ENCODE measurements at regions not wholly inside any gene's neighbourhood (a gene's known extent, or its start where the extent isn't known, plus 50 kb on each side); places are given as distances from the start of the nearest gene placed in this dataset.

DNA sequence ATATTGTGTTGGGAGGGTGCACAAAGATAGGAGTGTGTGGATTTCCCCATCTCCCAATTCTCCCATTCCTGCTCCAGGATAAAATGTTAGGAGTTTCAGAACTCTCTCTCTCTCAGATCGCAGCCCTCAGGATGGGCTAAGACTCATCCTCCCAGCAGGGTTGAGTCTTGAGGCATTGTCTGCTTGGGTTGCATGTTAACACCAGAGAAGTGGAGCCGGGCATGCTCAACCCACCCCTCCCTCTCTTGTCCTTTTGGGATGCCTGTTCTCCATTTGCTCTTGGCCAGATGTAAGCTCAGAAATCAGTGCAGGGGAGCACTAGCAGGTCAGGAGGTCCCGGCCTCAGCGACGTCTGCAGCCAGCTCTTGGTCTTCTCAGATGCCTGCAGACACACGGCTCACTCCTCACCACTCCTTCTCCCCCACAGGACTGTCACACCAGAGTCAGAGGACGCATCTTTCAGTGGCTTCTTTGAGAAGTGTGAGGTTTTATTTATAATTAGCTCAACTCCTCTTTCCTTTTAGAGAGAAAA, 1456.5 kb downstream of the TBC1D22A start:
- Histone ChIP-seq H3K4me1 (ENCODE audit: control insufficient read depth, insufficient read depth, low read length, poor library complexity, severe bottlenecking) (no peaks in the 10 kb centered on the region), H3K9me3 (ENCODE audit: control insufficient read depth, low read length) (no peaks in the 10 kb centered on the region), H3K27ac (ENCODE audit: insufficient read depth, low read length, poor library complexity, severe bottlenecking) (no peak overlapping the region), H3K4me3 (ENCODE audit: insufficient read depth, low read depth, low read length, poor library complexity, severe bottlenecking) (no peak overlapping the region), H3K36me3 (ENCODE audit: control insufficient read depth, insufficient read depth, low read length) (no peaks in the 10 kb centered on the region), H3K27me3 (replicated peaks; ENCODE audit: control insufficient read depth, insufficient read depth, low read length, poor library complexity, severe bottlenecking) (no peaks in the 10 kb centered on the region)
- no peak for DNase-seq

DNA sequence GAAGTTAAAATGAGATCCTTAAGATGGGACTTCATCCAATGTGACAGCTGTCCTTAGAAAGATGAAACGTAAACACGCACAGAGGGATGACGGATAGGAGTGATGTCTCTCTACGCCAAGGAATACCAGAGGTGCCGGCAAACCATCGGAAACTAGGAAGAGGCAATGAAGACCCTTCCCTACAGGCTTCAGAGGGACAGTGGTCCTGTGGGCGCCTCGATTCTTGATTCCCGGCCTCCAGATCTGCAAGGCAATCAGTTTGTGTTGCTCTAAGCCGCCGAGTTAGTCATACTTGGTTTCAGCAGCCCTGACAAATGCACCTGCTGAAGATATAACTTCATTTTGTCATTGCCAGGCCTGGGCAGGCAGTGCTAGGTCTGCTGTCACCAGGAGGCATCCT, 1455.1 kb downstream of the TBC1D22A start:
- DNase-seq, result no peak
- Histone ChIP-seq H3K9me3 (ENCODE audit: control insufficient read depth, low read length) (no peaks in the 10 kb centered on the region), H3K4me3 (ENCODE audit: insufficient read depth, low read depth, low read length, poor library complexity, severe bottlenecking) (no peak overlapping the region), H3K27me3 (replicated peaks; ENCODE audit: control insufficient read depth, insufficient read depth, low read length, poor library complexity, severe bottlenecking) (no peaks in the 10 kb centered on the region), H3K36me3 (ENCODE audit: control insufficient read depth, insufficient read depth, low read length) (no peaks in the 10 kb centered on the region), H3K4me1 (ENCODE audit: control insufficient read depth, insufficient read depth, low read length, poor library complexity, severe bottlenecking) (no peaks in the 10 kb centered on the region), H3K27ac (ENCODE audit: insufficient read depth, low read length, poor library complexity, severe bottlenecking) (no peak overlapping the region)

DNA sequence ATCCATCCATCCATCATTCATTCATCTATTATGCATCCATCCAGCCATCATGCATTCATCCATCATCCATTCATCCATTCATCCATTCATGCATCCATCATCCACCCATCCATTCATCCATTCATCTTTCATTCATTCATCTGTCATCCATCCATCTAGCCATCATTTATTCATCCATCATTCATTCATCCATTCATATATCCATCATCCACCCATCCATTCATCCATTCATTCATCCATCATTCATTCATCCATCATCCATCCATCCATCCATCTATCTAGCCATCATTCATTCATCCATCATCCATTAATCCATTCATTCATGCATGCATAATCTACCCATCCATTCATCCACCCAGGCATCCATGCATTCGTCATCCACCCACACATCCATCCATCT, 1450.3 kb downstream of the TBC1D22A start:
- no peak overlapping the region for H3K4me3 ChIP-seq (ENCODE audit: insufficient read depth, low read depth, low read length, poor library complexity, severe bottlenecking)
- no peak for DNase-seq
- no peaks in the 10 kb centered on the region for H3K9me3 ChIP-seq (ENCODE audit: control insufficient read depth, low read length)
- no peak overlapping the region for H3K27ac ChIP-seq (ENCODE audit: insufficient read depth, low read length, poor library complexity, severe bottlenecking)
- H3K27me3 ChIP-seq (replicated peaks; ENCODE audit: control insufficient read depth, insufficient read depth, low read length, poor library complexity, severe bottlenecking), result no peaks in the 10 kb centered on the region
- H3K4me1 ChIP-seq (ENCODE audit: control insufficient read depth, insufficient read depth, low read length, poor library complexity, severe bottlenecking), result no peaks in the 10 kb centered on the region
- no peaks in the 10 kb centered on the region for H3K36me3 ChIP-seq (ENCODE audit: control insufficient read depth, insufficient read depth, low read length)

DNA sequence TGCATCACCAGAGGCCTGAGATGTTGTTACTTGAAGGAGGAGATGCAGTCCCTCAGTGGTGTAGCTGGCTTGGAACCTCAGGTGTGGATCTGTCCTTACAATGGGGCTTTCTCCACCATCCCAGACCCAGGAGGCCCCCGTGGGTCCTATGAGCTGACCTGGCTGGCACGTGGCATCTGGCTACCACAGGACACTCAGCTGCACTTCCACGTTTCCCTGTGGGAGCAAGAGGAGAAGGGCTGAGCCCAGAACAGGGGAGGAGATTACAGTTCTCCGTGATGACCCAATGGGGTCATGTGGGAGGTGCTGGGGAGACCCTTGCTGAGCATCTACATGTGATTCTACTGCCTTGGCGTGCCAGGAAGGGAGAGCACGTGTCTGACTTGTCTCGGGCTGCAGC, 1448.4 kb downstream of the TBC1D22A start:
- DNase-seq, result no peak
- H3K36me3 ChIP-seq (ENCODE audit: control insufficient read depth, insufficient read depth, low read length), result no peaks in the 10 kb centered on the region
- H3K4me3 ChIP-seq (ENCODE audit: insufficient read depth, low read depth, low read length, poor library complexity, severe bottlenecking), result no peak overlapping the region
- H3K4me1 ChIP-seq (ENCODE audit: control insufficient read depth, insufficient read depth, low read length, poor library complexity, severe bottlenecking), result no peaks in the 10 kb centered on the region
- no peaks in the 10 kb centered on the region for H3K9me3 ChIP-seq (ENCODE audit: control insufficient read depth, low read length)
- H3K27me3 ChIP-seq (replicated peaks; ENCODE audit: control insufficient read depth, insufficient read depth, low read length, poor library complexity, severe bottlenecking), result no peaks in the 10 kb centered on the region
- H3K27ac ChIP-seq (ENCODE audit: insufficient read depth, low read length, poor library complexity, severe bottlenecking), result no peak overlapping the region

DNA sequence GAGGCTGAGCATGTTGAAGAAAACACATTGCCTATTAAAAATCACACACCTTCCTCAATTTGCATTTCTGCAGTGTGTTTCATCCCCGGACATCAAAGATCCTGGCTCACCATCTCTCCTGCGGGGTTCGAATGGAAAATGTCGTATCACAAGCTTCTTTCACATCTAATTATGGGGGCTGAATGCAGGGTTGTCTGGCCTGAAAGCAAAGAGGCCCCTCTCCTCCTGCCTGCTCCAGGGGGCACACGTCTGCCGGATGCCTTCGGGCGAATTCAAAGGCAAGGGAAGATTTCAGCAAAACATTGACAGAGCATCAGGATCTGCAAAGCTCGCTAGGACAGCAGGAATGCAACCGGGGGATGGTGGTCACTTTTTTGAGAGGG, 1447.7 kb downstream of the TBC1D22A start:
- no peaks in the 10 kb centered on the region for H3K4me1 ChIP-seq (ENCODE audit: control insufficient read depth, insufficient read depth, low read length, poor library complexity, severe bottlenecking)

DNA sequence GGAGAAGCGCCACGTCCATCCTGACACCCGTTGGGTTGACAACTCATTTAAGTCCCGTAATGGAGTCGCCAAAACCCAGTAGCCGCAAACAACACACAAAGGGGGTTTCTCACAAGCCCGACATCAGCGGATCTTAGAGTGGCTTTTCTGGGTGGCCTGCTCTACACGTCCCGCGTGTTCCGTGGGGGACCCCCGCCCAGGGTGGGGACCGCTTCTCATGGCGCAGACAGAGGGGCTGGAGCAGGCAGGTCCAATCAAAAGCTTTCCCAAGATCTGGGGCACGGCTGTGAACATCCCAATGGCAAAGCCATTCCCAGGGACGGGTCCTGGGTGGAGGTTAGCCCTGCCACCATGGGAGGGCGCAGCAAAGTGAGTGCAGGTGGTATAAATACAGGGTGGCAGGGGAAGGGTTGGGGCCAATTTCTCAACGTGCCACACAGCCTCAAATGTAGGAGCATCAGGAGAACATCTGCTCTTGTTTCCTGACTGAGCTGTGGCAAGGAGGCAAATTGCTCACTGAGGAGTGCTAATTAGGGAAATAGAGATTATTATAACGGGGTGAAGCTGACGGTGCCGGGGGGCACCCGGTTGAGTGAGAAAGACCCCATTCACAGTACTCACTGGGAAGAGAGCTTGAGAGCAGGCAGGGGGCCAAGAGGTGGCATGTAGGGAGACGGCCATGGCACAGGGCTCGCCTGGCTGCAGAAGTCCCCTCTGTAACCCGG, 1447.2 kb downstream of the TBC1D22A start:
- Histone ChIP-seq H3K9me3 (ENCODE audit: control insufficient read depth, low read length) (no peaks in the 10 kb centered on the region), H3K27ac (ENCODE audit: insufficient read depth, low read length, poor library complexity, severe bottlenecking) (no peak overlapping the region), H3K4me3 (ENCODE audit: insufficient read depth, low read depth, low read length, poor library complexity, severe bottlenecking) (no peak overlapping the region), H3K27me3 (replicated peaks; ENCODE audit: control insufficient read depth, insufficient read depth, low read length, poor library complexity, severe bottlenecking) (no peaks in the 10 kb centered on the region), H3K4me1 (ENCODE audit: control insufficient read depth, insufficient read depth, low read length, poor library complexity, severe bottlenecking) (no peaks in the 10 kb centered on the region), H3K36me3 (ENCODE audit: control insufficient read depth, insufficient read depth, low read length) (no peaks in the 10 kb centered on the region)
- DNase-seq, result no peak

More for the DNA sequence above, 1447.7 kb downstream of the TBC1D22A start:
- Histone ChIP-seq H3K9me3 (ENCODE audit: control insufficient read depth, low read length) (no peaks in the 10 kb centered on the region), H3K4me3 (ENCODE audit: insufficient read depth, low read depth, low read length, poor library complexity, severe bottlenecking) (no peak overlapping the region), H3K27me3 (replicated peaks; ENCODE audit: control insufficient read depth, insufficient read depth, low read length, poor library complexity, severe bottlenecking) (no peaks in the 10 kb centered on the region), H3K27ac (ENCODE audit: insufficient read depth, low read length, poor library complexity, severe bottlenecking) (no peak overlapping the region), H3K36me3 (ENCODE audit: control insufficient read depth, insufficient read depth, low read length) (no peaks in the 10 kb centered on the region)
- DNase-seq, result no peak

DNA sequence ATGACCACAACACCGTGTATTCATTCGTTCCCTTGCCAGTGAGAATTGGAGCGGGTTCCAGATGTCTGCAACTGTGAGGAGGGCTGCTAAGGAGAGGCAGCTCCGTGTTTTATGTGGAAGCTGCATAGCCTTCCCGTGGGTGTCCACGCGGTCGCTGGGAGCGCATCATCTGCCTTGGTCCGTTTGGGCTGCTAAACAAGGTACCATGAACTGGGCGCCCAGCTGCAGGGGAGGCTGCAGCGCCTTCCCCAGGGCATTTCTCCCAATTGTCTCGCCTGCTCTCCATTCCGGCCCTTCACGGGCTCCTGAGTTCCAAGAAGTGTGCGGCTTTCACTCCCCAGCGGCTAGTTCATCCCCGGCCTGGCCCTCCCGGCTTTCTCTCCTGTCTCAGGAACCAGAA, 1446.4 kb downstream of the TBC1D22A start:
- Histone ChIP-seq H3K4me3 (ENCODE audit: insufficient read depth, low read depth, low read length, poor library complexity, severe bottlenecking) (no peak overlapping the region), H3K27me3 (replicated peaks; ENCODE audit: control insufficient read depth, insufficient read depth, low read length, poor library complexity, severe bottlenecking) (no peaks in the 10 kb centered on the region), H3K9me3 (ENCODE audit: control insufficient read depth, low read length) (no peaks in the 10 kb centered on the region), H3K27ac (ENCODE audit: insufficient read depth, low read length, poor library complexity, severe bottlenecking) (no peak overlapping the region), H3K4me1 (ENCODE audit: control insufficient read depth, insufficient read depth, low read length, poor library complexity, severe bottlenecking) (no peaks in the 10 kb centered on the region), H3K36me3 (ENCODE audit: control insufficient read depth, insufficient read depth, low read length) (no peaks in the 10 kb centered on the region)
- no peak for DNase-seq

DNA sequence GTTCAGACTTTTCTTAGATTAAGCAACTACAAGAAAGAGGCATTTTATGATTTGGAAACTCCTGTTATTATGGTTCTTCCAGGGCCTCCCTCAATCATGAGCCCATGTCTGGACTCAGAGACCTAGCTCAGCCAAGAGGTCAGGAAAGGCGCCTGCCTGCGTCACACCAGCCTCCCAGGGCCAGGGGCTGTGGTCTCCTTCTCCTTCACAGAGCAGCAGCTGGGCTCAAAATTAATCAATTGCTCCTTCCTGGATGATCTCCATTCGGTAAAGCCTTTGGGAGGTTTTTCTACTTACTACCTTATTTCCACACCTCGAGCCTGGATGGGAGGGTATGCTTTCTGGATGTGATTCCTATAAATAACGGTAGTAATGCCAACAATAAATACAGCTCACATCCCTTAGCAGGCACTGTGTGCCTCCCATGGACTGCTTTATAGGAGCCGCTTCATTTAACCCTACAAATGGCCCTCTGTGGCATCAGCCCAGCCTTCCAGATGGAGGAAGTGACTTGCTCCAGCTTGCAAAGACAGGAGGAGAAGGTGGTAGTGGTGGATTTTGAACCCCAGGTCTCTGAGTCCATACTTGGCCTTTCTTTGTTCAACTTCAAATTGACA, 1445.6 kb downstream of the TBC1D22A start:
- H3K27ac ChIP-seq (ENCODE audit: insufficient read depth, low read length, poor library complexity, severe bottlenecking), result no peak overlapping the region
- no peak for DNase-seq
- H3K27me3 ChIP-seq (replicated peaks; ENCODE audit: control insufficient read depth, insufficient read depth, low read length, poor library complexity, severe bottlenecking), result no peaks in the 10 kb centered on the region
- H3K36me3 ChIP-seq (ENCODE audit: control insufficient read depth, insufficient read depth, low read length), result no peaks in the 10 kb centered on the region
- H3K9me3 ChIP-seq (ENCODE audit: control insufficient read depth, low read length), result no peaks in the 10 kb centered on the region
- no peak overlapping the region for H3K4me3 ChIP-seq (ENCODE audit: insufficient read depth, low read depth, low read length, poor library complexity, severe bottlenecking)
- H3K4me1 ChIP-seq (ENCODE audit: control insufficient read depth, insufficient read depth, low read length, poor library complexity, severe bottlenecking), result no peaks in the 10 kb centered on the region

DNA sequence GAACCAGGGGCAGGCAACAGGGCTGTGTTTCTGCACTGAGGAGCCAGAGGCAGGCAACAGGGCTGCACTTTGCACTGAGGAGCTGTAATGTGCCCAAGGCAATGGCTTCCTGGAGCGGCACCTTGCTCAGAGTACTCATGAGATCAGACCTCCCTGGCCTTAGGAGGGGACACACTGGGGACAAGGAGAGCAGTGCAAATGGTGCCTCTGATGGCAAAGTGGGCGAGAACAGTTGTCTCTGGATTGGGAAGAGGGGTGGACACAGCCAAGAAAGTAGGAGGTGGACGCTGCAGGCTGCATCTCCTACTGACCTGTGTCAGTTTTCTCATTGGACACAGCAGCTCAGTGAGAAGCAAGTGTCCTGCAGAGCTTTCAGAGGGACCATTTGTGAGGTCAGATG, 1443.3 kb downstream of the TBC1D22A start:
- Histone ChIP-seq H3K4me3 (ENCODE audit: insufficient read depth, low read depth, low read length, poor library complexity, severe bottlenecking) (no peak overlapping the region), H3K36me3 (ENCODE audit: control insufficient read depth, insufficient read depth, low read length) (no peaks in the 10 kb centered on the region), H3K27me3 (replicated peaks; ENCODE audit: control insufficient read depth, insufficient read depth, low read length, poor library complexity, severe bottlenecking) (no peaks in the 10 kb centered on the region), H3K27ac (ENCODE audit: insufficient read depth, low read length, poor library complexity, severe bottlenecking) (no peak overlapping the region), H3K9me3 (ENCODE audit: control insufficient read depth, low read length) (no peaks in the 10 kb centered on the region), H3K4me1 (ENCODE audit: control insufficient read depth, insufficient read depth, low read length, poor library complexity, severe bottlenecking) (no peaks in the 10 kb centered on the region)
- no peak for DNase-seq

DNA sequence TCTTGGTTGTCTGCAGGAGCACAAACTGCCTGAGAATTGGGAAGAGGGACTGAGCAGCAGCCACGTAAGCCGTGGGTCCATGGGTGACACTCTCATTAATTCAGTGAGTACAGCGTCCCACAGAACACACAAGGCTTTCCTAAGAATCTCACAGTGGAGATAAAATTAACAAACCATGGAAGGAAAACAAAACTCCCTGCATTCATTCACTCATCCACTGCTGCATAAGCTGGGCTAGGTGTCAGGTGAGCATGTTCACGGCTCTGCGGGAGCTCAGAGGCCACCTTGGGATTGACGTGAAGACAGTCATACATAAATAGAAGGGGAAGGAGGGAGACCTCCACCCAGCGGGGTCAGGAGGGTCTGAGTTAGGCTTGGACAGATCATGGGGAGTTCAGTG, 1442.7 kb downstream of the TBC1D22A start:
- Histone ChIP-seq H3K27ac (ENCODE audit: insufficient read depth, low read length, poor library complexity, severe bottlenecking) (no peak overlapping the region), H3K4me1 (ENCODE audit: control insufficient read depth, insufficient read depth, low read length, poor library complexity, severe bottlenecking) (no peaks in the 10 kb centered on the region), H3K36me3 (ENCODE audit: control insufficient read depth, insufficient read depth, low read length) (no peaks in the 10 kb centered on the region), H3K27me3 (replicated peaks; ENCODE audit: control insufficient read depth, insufficient read depth, low read length, poor library complexity, severe bottlenecking) (no peaks in the 10 kb centered on the region), H3K4me3 (ENCODE audit: insufficient read depth, low read depth, low read length, poor library complexity, severe bottlenecking) (no peak overlapping the region), H3K9me3 (ENCODE audit: control insufficient read depth, low read length) (no peaks in the 10 kb centered on the region)
- DNase-seq, result no peak
